ENCODE measurements at regions not wholly inside any gene's neighbourhood (a gene's known extent, or its start where the extent isn't known, plus 50 kb on each side); places are given as distances from the start of the nearest gene placed in this dataset.
"Not testable (repeated sequence)": the region's sequence is repeated elsewhere in the genome, so short reads cannot be mapped to it uniquely, and the experiment has no call there.

GRCh38 chr21:9302246-9302645 is 1219.1 kb upstream of the TPTE start:
- H3K4me2 ChIP-seq; H3K4me1 ChIP-seq; FAIRE-seq; H3K27ac ChIP-seq; ATAC-seq; H3K9me3 ChIP-seq; DNase-seq (ENCODE audit: low read depth in 1 of 2, low spot score in 1 of 2); H3K4me3 ChIP-seq; POLR2A ChIA-PET: not testable (repeated sequence)
- CTCF ChIA-PET: interaction anchor here (0.7 kb wide), 1 partner anchor 13 kb away, joined by 3 read pairs; no protein-coding TSS in a partner anchor
- WGBS (ENCODE audit: missing lambda C conversion rate): 0% methylated on average over 3 of the region's 5 CpGs
